ENCODE measurements at regions not wholly inside any gene's neighbourhood (a gene's known extent, or its start where the extent isn't known, plus 50 kb on each side); places are given as distances from the start of the nearest gene placed in this dataset.

- peak overlapping the region; percentile 13 for H3K27ac ChIP-seq (ENCODE audit: poor library complexity, severe bottlenecking)
Measured at GRCh38 chr9:108270561-108270960, 585.2 kb downstream of the ACTL7B start.

GRCh38 chr9:108270051-108270450 lies 585.7 kb downstream of the ACTL7B start:
- H3K4me1 ChIP-seq (ENCODE audit: insufficient read depth, poor library complexity, severe bottlenecking) = peaks cover 31% of the 10 kb centered on the region
- no peak for DNase-seq (ENCODE audit: low spot score)

More at GRCh38 chr9:108270561-108270960, 585.2 kb downstream of the ACTL7B start:
- no peaks in the 10 kb centered on the region for H3K36me3 ChIP-seq (ENCODE audit: low read depth)
- DNase-seq (ENCODE audit: low spot score) (no peak), ATAC-seq (ENCODE audit: low read depth) (no peak)
- no peaks in the 10 kb centered on the region for H3K9me3 ChIP-seq (ENCODE audit: severe bottlenecking)
- H3K4me1 ChIP-seq (ENCODE audit: insufficient read depth, poor library complexity, severe bottlenecking) = peaks cover 31% of the 10 kb centered on the region
- TF ChIP-seq, protein P1, sequence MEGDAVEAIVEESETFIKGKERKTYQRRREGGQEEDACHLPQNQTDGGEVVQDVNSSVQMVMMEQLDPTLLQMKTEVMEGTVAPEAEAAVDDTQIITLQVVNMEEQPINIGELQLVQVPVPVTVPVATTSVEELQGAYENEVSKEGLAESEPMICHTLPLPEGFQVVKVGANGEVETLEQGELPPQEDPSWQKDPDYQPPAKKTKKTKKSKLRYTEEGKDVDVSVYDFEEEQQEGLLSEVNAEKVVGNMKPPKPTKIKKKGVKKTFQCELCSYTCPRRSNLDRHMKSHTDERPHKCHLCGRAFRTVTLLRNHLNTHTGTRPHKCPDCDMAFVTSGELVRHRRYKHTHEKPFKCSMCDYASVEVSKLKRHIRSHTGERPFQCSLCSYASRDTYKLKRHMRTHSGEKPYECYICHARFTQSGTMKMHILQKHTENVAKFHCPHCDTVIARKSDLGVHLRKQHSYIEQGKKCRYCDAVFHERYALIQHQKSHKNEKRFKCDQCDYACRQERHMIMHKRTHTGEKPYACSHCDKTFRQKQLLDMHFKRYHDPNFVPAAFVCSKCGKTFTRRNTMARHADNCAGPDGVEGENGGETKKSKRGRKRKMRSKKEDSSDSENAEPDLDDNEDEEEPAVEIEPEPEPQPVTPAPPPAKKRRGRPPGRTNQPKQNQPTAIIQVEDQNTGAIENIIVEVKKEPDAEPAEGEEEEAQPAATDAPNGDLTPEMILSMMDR (IDR thresholded peaks at IDR 0.05; ENCODE audit: poor library complexity, severe bottlenecking) = no peak
- H3K27me3 ChIP-seq (ENCODE audit: insufficient read depth, poor library complexity, severe bottlenecking) = no peaks in the 10 kb centered on the region
- no peak overlapping the region for H3K4me3 ChIP-seq (ENCODE audit: severe bottlenecking)

GRCh38 chr9:108269371-108269770 lies 586.4 kb downstream of the ACTL7B start:
- ATAC-seq (ENCODE audit: low read depth) (no peak), DNase-seq (ENCODE audit: low spot score) (no peak)
- TF ChIP-seq, protein P1 (IDR thresholded peaks at IDR 0.05; ENCODE audit: poor library complexity, severe bottlenecking) = no peak
- no peak overlapping the region for H3K4me3 ChIP-seq (ENCODE audit: severe bottlenecking)
- no peaks in the 10 kb centered on the region for H3K27me3 ChIP-seq (ENCODE audit: insufficient read depth, poor library complexity, severe bottlenecking)
- H3K4me1 ChIP-seq (ENCODE audit: insufficient read depth, poor library complexity, severe bottlenecking) = peaks cover 31% of the 10 kb centered on the region
- H3K27ac ChIP-seq (ENCODE audit: poor library complexity, severe bottlenecking) = no peak overlapping the region
- H3K36me3 ChIP-seq (ENCODE audit: low read depth) = no peaks in the 10 kb centered on the region
- H3K9me3 ChIP-seq (ENCODE audit: severe bottlenecking) = no peaks in the 10 kb centered on the region

More at GRCh38 chr9:108270051-108270450, 585.7 kb downstream of the ACTL7B start:
- H3K9me3 ChIP-seq (ENCODE audit: severe bottlenecking) = no peaks in the 10 kb centered on the region
- H3K36me3 ChIP-seq (ENCODE audit: low read depth) = no peaks in the 10 kb centered on the region
- TF ChIP-seq, protein P1 (IDR thresholded peaks at IDR 0.05; ENCODE audit: poor library complexity, severe bottlenecking) = peak; percentile 6
- H3K4me3 ChIP-seq (ENCODE audit: severe bottlenecking) = no peak overlapping the region
- peak; percentile 54 for ATAC-seq (ENCODE audit: low read depth)
- H3K27ac ChIP-seq (ENCODE audit: poor library complexity, severe bottlenecking) = peak overlapping the region; percentile 13
- H3K27me3 ChIP-seq (ENCODE audit: insufficient read depth, poor library complexity, severe bottlenecking) = no peaks in the 10 kb centered on the region

DNA sequence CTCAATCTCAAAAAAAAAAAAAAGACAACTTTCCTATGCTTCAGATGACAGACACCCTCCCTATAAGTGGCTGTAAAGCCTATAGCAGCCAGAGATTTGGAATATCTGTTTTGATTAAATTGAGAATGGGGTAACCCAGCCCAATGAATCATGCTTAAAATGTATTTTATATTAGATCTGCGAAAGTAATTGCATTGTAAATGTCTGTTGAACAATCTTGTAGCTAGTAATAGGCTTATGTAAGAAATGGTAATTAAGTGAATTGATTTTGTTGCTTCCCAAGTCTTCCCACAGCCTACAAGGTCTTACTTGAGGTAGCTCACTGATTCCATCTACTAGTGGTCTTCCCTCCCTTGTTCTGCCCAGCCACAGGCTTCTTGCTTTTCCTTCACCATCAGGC lies 590.7 kb downstream of the ACTL7B start:
- Histone ChIP-seq H3K27ac (ENCODE audit: poor library complexity, severe bottlenecking) (no peak overlapping the region), H3K4me1 (ENCODE audit: insufficient read depth, poor library complexity, severe bottlenecking) (peaks cover 7% of the 10 kb centered on the region), H3K36me3 (ENCODE audit: low read depth) (no peaks in the 10 kb centered on the region), H3K27me3 (ENCODE audit: insufficient read depth, poor library complexity, severe bottlenecking) (no peaks in the 10 kb centered on the region), H3K4me3 (ENCODE audit: severe bottlenecking) (no peak overlapping the region), H3K9me3 (ENCODE audit: severe bottlenecking) (no peaks in the 10 kb centered on the region)
- no peak for ATAC-seq (ENCODE audit: low read depth)
- DNase-seq (ENCODE audit: low spot score) = no peak
- TF ChIP-seq, protein P1 (IDR thresholded peaks at IDR 0.05; ENCODE audit: poor library complexity, severe bottlenecking) = no peak

DNA sequence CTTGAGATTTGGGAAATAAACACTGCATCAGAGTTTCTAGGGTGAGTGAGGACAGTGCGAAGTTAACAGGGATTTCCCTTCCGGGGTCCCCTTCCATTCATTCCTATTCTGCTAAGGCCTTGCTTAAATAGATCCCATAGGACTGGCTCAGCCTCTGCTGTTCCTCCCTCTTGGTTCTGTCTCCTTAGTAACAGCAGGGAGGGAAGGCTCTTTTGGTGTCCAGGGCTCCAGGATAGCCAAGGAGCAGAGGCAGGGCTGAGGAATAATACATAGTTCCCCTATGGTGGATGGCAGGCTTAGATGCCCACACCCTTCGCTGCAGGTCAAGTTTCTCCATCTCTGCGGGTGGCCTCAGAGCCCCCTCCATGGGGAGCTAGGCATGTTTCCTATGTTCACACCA lies 591.7 kb downstream of the ACTL7B start:
- ATAC-seq (ENCODE audit: low read depth) = no peak
- H3K36me3 ChIP-seq (ENCODE audit: low read depth) = no peaks in the 10 kb centered on the region
- H3K27ac ChIP-seq (ENCODE audit: poor library complexity, severe bottlenecking) = no peak overlapping the region
- H3K27me3 ChIP-seq (ENCODE audit: insufficient read depth, poor library complexity, severe bottlenecking) = no peaks in the 10 kb centered on the region
- no peaks in the 10 kb centered on the region for H3K9me3 ChIP-seq (ENCODE audit: severe bottlenecking)
- peaks cover 14% of the 10 kb centered on the region for H3K4me1 ChIP-seq (ENCODE audit: insufficient read depth, poor library complexity, severe bottlenecking)
- TF ChIP-seq, protein P1 (IDR thresholded peaks at IDR 0.05; ENCODE audit: poor library complexity, severe bottlenecking) = no peak
- no peak overlapping the region for H3K4me3 ChIP-seq (ENCODE audit: severe bottlenecking)
- DNase-seq (ENCODE audit: low spot score) = no peak

All from RWPE2 (cell line).